ENCODE measurements at regions not wholly inside any gene's neighbourhood (a gene's known extent, or its start where the extent isn't known, plus 50 kb on each side); places are given as distances from the start of the nearest gene placed in this dataset.

GRCh38 chr9:30258094-30258493, 2126.3 kb upstream of the ACO1 start:
- no peak overlapping the region for H2BK15ac ChIP-seq (ENCODE audit: low read length)
- H3K23me2 ChIP-seq (ENCODE audit: low read depth, low read length), result no peaks in the 10 kb centered on the region
- no peak overlapping the region for H4K91ac ChIP-seq (replicated peaks; ENCODE audit: insufficient read length, low read length)
- TF ChIP-seq TEAD4 (IDR thresholded peaks at IDR 0.05; ENCODE audit: low read depth, low read length) (no peak), EP300 (IDR thresholded peaks at IDR 0.05; ENCODE audit: borderline replicate concordance in 1 of 2, low read depth in 2 of 2, low read length in 2 of 2) (no peak), EZH2 (IDR thresholded peaks at IDR 0.05; ENCODE audit: low read depth, low read length, severe bottlenecking) (no peak)
- no peak overlapping the region for H3K14ac ChIP-seq (ENCODE audit: insufficient read length)
- no peak overlapping the region for H3K23ac ChIP-seq (ENCODE audit: insufficient read length)
- no peaks in the 10 kb centered on the region for H3K79me2 ChIP-seq (ENCODE audit: control insufficient read depth in 1 of 2, insufficient read depth in 2 of 2, low read length in 2 of 2)
- H2AFZ ChIP-seq (ENCODE audit: low read length), result no peak overlapping the region
- no peaks in the 10 kb centered on the region for H4K20me1 ChIP-seq (replicated peaks in 1 of 2; ENCODE audit: control insufficient read depth in 1 of 2, insufficient read depth in 2 of 2, low read length in 2 of 2)
- no peaks in the 10 kb centered on the region; a peak in 1 of 4 replicates for H3K9me3 ChIP-seq (ENCODE audit: insufficient read depth in 2 of 2, low read depth in 1 of 2, low read length in 1 of 2)
- no peak overlapping the region for H3K18ac ChIP-seq (ENCODE audit: extremely low read depth, low read length)
- ChIA-PET CTCF (ENCODE audit: partially characterized antibody) (no interaction called here), POLR2A (ENCODE audit: partially characterized antibody) (no interaction called here)
- H3K9ac ChIP-seq (replicated peaks in 1 of 4; ENCODE audit: extremely low read depth in 1 of 4, low read depth in 3 of 4, low read length in 3 of 4), result no peak overlapping the region
- H2BK120ac ChIP-seq (replicated peaks; ENCODE audit: low read depth, low read length), result no peak overlapping the region
- H3K4me3 ChIP-seq (ENCODE audit: extremely low read depth in 1 of 4, insufficient read depth in 2 of 4, low read depth in 3 of 4, low read length in 4 of 4), result no peak overlapping the region
- H2BK5ac ChIP-seq (ENCODE audit: low read depth, low read length), result no peak overlapping the region
- no peak overlapping the region for H3K4ac ChIP-seq (replicated peaks; ENCODE audit: insufficient read length, low read depth, low read length)
- no peak overlapping the region for H3K4me2 ChIP-seq (ENCODE audit: insufficient read depth in 1 of 2, low read depth in 2 of 2, low read length in 2 of 2)
- FAIRE-seq (no peak), DNase-seq (ENCODE audit: low read depth in 1 of 2, low spot score in 2 of 2) (no peak)
- no peak overlapping the region for H4K5ac ChIP-seq (ENCODE audit: insufficient read length, low read depth, low read length)
- no peaks in the 10 kb centered on the region for H3K4me1 ChIP-seq (replicated peaks in 1 of 4; ENCODE audit: control insufficient read depth in 3 of 4, insufficient read depth in 4 of 4, low read length in 3 of 4)
- WGBS, 2 experiments (ENCODE audit: extremely low coverage in 1 of 2, insufficient coverage in 1 of 2, insufficient read length in 1 of 2, insufficient replicate concordance in 2 of 2, low coverage in 1 of 2, low lambda C conversion rate in 2 of 2, missing lambda C conversion rate in 1 of 2), result 89% methylated on average over 3 of the region's 4 CpGs; no CpG with 5 or more reads in 1 of the 2 experiments
- H2BK12ac ChIP-seq (ENCODE audit: low read depth, low read length), result no peak overlapping the region
- H3K27me3 ChIP-seq (replicated peaks in 1 of 4; ENCODE audit: control insufficient read depth in 3 of 4, extremely low read depth in 1 of 4, insufficient read depth in 3 of 4, low read length in 3 of 4), result no peaks in the 10 kb centered on the region
- no peak overlapping the region for H2BK20ac ChIP-seq (ENCODE audit: low read length)
- H3K27ac ChIP-seq (ENCODE audit: low read depth, low read length), result no peak overlapping the region
- H3K36me3 ChIP-seq (ENCODE audit: control insufficient read depth in 2 of 4, insufficient read depth in 4 of 4, low read length in 3 of 4), result no peaks in the 10 kb centered on the region
- no peaks in the 10 kb centered on the region for H3K79me1 ChIP-seq (ENCODE audit: low read depth, low read length)
- no peak overlapping the region for H2AK5ac ChIP-seq (ENCODE audit: low read depth, low read length)
- H4K8ac ChIP-seq (ENCODE audit: extremely low read depth, insufficient read depth, low read length), result no peak overlapping the region
- H3K56ac ChIP-seq (replicated peaks; ENCODE audit: insufficient read length, low read depth, low read length), result no peak overlapping the region
